DOHH2 (cell line): ENCODE measurements at regions not wholly inside any gene's neighbourhood (a gene's known extent, or its start where the extent isn't known, plus 50 kb on each side); places are given as distances from the start of the nearest gene placed in this dataset.

ENCODE experiments used
- H3F3A ChIP-seq: fragments of 200-600 bp; sonication (generic), shearing (Covaris generic); 2 replicates; pipeline ENCODE4 v1.6.0; 2016; ENCODE audit warnings: antibody characterized with exemption, mild to moderate bottlenecking; ENCODE audit not compliant: control insufficient read depth, insufficient read depth
- H3K27ac ChIP-seq: fragments of 200-600 bp; sonication (generic); 2 replicates; pipeline ENCODE4 v1.5.1; 2014; ENCODE audit warnings: low read depth, mild to moderate bottlenecking, low read length, moderate library complexity
- H3K27me3 ChIP-seq: fragments of 200-600 bp; sonication (generic); 2 replicates; pipeline ENCODE4 v1.6.1; 2014; ENCODE audit warnings: mild to moderate bottlenecking, low read length, mixed read lengths; ENCODE audit not compliant: control insufficient read depth
- H3K36me3 ChIP-seq: fragments of 200-600 bp; sonication (generic); 2 replicates; pipeline ENCODE4 v1.6.1; 2014; ENCODE audit warnings: mild to moderate bottlenecking, low read length, moderate library complexity, mixed read lengths; ENCODE audit not compliant: control insufficient read depth
- H3K4me1 ChIP-seq: fragments of 200-600 bp; sonication (generic); 2 replicates; pipeline ENCODE4 v1.6.1; 2014; ENCODE audit warnings: mild to moderate bottlenecking, low read length, mixed read lengths; ENCODE audit not compliant: control insufficient read depth
- H3K4me2 ChIP-seq: fragments of 200-600 bp; sonication (generic); 2 replicates; pipeline ENCODE4 v1.6.0; 2014; ENCODE audit warnings: mild to moderate bottlenecking, low read length, moderate library complexity
- H3K4me3 ChIP-seq: fragments of 200-600 bp; sonication (generic); 2 replicates; pipeline ENCODE4 v1.5.1; 2014; ENCODE audit warnings: mild to moderate bottlenecking, low read length, mixed read lengths
- H3K79me2 ChIP-seq: fragments of 200-600 bp; sonication (generic); 2 replicates; pipeline ENCODE4 v1.6.1; 2014; ENCODE audit warnings: mild to moderate bottlenecking, low read length, mixed read lengths; ENCODE audit not compliant: control insufficient read depth
- H3K9me2 ChIP-seq: fragments of 200-600 bp; sonication (generic); replicated peaks from 2 replicates; pipeline ENCODE4 v1.6.1; 2014; ENCODE audit warnings: mild to moderate bottlenecking, low read length, mixed read lengths; ENCODE audit not compliant: control insufficient read depth
- H3K9me3 ChIP-seq: fragments of 200-600 bp; sonication (generic); 2 replicates; pipeline ENCODE4 v1.6.1; 2014; ENCODE audit warnings: antibody characterized with exemption, low read length, mixed read lengths; ENCODE audit not compliant: control insufficient read depth, insufficient read depth
- H4K20me1 ChIP-seq: fragments of 200-600 bp; sonication (generic); 2 replicates; pipeline ENCODE4 v1.6.0; 2014; ENCODE audit warnings: low read depth, mild to moderate bottlenecking, antibody characterized with exemption, low read length, moderate library complexity; ENCODE audit not compliant: control insufficient read depth, insufficient read depth
- EZH2phosphoT487 ChIP-seq: fragments of 200-600 bp; sonication (generic); IDR thresholded peaks from 2 replicates; pipeline ENCODE4 v1.6.1; 2017; ENCODE audit warnings: borderline replicate concordance, mild to moderate bottlenecking, antibody characterized with exemption, low read length, moderate library complexity, mixed read lengths
- TF ChIP-seq, protein P1 (sequence below): fragments of 200-600 bp; sonication (generic); IDR thresholded peaks from one replicate; pipeline ENCODE4 v1.5.1; 2014; ENCODE audit warnings: antibody characterized with exemption, mild to moderate bottlenecking, low read depth, low read length; ENCODE audit not compliant: poor library complexity, severe bottlenecking

DNA sequence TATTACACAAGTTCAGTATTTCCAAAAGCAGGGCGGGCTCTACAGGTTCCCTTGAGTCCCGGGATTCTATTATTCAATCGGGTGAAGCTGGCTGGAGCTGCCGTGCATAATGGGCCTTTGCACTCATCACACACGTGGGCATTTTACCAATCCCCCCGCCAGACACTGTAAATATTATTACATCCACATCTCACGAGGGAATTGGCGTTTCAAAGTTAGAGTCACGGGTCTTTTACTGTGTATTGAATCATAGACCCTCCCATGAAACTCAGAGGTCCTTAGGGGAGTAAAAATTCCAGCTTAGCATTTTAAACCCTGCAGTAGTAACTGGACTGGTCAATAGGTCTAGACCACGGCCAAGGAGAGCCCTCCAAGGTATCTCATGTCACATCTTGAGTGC is 70.3 kb downstream of the MAP1LC3B2 start:
- no peak for TF ChIP-seq EZH2phosphoT487
- TF ChIP-seq, protein P1, sequence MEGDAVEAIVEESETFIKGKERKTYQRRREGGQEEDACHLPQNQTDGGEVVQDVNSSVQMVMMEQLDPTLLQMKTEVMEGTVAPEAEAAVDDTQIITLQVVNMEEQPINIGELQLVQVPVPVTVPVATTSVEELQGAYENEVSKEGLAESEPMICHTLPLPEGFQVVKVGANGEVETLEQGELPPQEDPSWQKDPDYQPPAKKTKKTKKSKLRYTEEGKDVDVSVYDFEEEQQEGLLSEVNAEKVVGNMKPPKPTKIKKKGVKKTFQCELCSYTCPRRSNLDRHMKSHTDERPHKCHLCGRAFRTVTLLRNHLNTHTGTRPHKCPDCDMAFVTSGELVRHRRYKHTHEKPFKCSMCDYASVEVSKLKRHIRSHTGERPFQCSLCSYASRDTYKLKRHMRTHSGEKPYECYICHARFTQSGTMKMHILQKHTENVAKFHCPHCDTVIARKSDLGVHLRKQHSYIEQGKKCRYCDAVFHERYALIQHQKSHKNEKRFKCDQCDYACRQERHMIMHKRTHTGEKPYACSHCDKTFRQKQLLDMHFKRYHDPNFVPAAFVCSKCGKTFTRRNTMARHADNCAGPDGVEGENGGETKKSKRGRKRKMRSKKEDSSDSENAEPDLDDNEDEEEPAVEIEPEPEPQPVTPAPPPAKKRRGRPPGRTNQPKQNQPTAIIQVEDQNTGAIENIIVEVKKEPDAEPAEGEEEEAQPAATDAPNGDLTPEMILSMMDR = no peak
- Histone ChIP-seq H3K36me3 (no peaks in the 10 kb centered on the region), H3K9me2 (no peaks in the 10 kb centered on the region), H3K79me2 (no peaks in the 10 kb centered on the region), H3K9me3 (no peaks in the 10 kb centered on the region), H3K4me1 (no peaks in the 10 kb centered on the region), H3K4me3 (no peak overlapping the region), H4K20me1 (no peaks in the 10 kb centered on the region), H3K27me3 (peaks cover 37% of the 10 kb centered on the region), H3K4me2 (no peak overlapping the region), H3K27ac (no peak overlapping the region), H3F3A (no peaks in the 10 kb centered on the region)

GRCh38 chr12:116628989-116629388 is 69.8 kb downstream of the MAP1LC3B2 start:
- H3K9me2 ChIP-seq = no peaks in the 10 kb centered on the region
- H3K79me2 ChIP-seq = no peaks in the 10 kb centered on the region
- peaks cover 32% of the 10 kb centered on the region for H3K27me3 ChIP-seq
- no peaks in the 10 kb centered on the region for H3K4me1 ChIP-seq
- no peak overlapping the region for H3K4me3 ChIP-seq
- no peak overlapping the region for H3K27ac ChIP-seq
- no peaks in the 10 kb centered on the region for H4K20me1 ChIP-seq
- H3K4me2 ChIP-seq = no peak overlapping the region
- no peaks in the 10 kb centered on the region for H3F3A ChIP-seq
- no peaks in the 10 kb centered on the region for H3K9me3 ChIP-seq
- H3K36me3 ChIP-seq = no peaks in the 10 kb centered on the region
- no peak for TF ChIP-seq EZH2phosphoT487
- TF ChIP-seq, protein P1 = no peak

DNA sequence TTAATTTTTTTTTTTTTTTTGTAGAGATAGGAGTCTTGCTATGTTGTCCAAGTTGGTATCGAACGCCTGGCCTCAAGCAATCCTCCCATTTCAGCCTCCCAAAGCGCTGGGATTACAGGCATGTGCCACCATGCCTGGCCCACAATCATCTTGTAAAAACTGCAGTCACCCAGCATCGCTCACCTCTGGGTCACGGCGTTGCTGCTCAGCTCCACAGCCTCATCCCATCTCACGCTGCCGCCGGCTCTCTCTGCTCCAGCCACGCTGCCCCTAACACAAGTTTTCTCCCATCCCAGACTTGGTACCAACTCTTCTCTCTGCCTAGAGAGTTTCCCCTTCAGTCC is 69.2 kb downstream of the MAP1LC3B2 start:
- no peaks in the 10 kb centered on the region for H3K36me3 ChIP-seq
- H3K4me2 ChIP-seq = no peak overlapping the region
- no peaks in the 10 kb centered on the region for H3K9me2 ChIP-seq
- H3K79me2 ChIP-seq = no peaks in the 10 kb centered on the region
- H3K27ac ChIP-seq = no peak overlapping the region
- TF ChIP-seq, protein P1 = no peak
- TF ChIP-seq EZH2phosphoT487 = no peak
- H3K4me1 ChIP-seq = no peaks in the 10 kb centered on the region
- no peaks in the 10 kb centered on the region for H3K9me3 ChIP-seq
- no peaks in the 10 kb centered on the region for H4K20me1 ChIP-seq
- H3K4me3 ChIP-seq = no peak overlapping the region
- no peaks in the 10 kb centered on the region for H3F3A ChIP-seq
- peaks cover 26% of the 10 kb centered on the region for H3K27me3 ChIP-seq
